Choroid plexus epithelial cell (primary cell): ENCODE measurements at regions not wholly inside any gene's neighbourhood (a gene's known extent, or its start where the extent isn't known, plus 50 kb on each side); places are given as distances from the start of the nearest gene placed in this dataset.

Source experiments
- DNase-seq: peaks from one replicate; pipeline ENCODE4 v3.0.0-alpha.2; 2010; ENCODE audit warnings: low read depth
- H3K4me3 ChIP-seq: 2 replicates; pipeline ENCODE4 v1.5.1; 2011; ENCODE audit warnings: low read depth, mild to moderate bottlenecking, control low read depth, low read length, moderate library complexity
- TF ChIP-seq, protein P1 (sequence below): conservative IDR thresholded peaks from 2 replicates; pipeline ENCODE4 v1.5.1; 2011; ENCODE audit warnings: low read depth, mild to moderate bottlenecking, control low read depth, inconsistent platforms, low read length, moderate library complexity

DNA sequence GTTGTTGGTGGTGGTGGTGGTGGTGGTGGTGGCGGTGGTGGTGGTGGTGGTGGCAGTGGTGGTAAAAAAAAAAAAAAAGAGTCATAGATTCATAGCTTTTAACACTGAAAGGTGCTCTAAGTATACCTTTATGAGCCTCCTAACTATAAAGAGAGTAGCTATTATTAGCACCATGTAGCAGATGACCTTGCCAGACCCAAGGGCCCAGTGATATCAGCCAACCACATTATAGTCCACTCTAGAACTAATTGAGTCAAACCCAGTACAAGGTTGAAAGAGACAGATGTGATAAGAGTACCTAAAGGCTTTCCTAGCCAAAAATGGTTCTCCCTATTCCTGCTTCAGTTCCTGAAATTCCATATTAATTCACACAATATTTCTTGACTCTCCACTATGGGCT lies 245.3 kb downstream of the HACE1 start:
- TF ChIP-seq, protein P1, sequence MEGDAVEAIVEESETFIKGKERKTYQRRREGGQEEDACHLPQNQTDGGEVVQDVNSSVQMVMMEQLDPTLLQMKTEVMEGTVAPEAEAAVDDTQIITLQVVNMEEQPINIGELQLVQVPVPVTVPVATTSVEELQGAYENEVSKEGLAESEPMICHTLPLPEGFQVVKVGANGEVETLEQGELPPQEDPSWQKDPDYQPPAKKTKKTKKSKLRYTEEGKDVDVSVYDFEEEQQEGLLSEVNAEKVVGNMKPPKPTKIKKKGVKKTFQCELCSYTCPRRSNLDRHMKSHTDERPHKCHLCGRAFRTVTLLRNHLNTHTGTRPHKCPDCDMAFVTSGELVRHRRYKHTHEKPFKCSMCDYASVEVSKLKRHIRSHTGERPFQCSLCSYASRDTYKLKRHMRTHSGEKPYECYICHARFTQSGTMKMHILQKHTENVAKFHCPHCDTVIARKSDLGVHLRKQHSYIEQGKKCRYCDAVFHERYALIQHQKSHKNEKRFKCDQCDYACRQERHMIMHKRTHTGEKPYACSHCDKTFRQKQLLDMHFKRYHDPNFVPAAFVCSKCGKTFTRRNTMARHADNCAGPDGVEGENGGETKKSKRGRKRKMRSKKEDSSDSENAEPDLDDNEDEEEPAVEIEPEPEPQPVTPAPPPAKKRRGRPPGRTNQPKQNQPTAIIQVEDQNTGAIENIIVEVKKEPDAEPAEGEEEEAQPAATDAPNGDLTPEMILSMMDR, result no peak
- H3K4me3 ChIP-seq, result no peak overlapping the region
- DNase-seq, result no peak

- DNase-seq, result peak; percentile 89
- TF ChIP-seq, protein P1, result no peak
- H3K4me3 ChIP-seq, result peak overlapping the region; percentile 33
Observed at GRCh38 chr6:104613416-104614001, 246.2 kb downstream of the HACE1 start.

DNA sequence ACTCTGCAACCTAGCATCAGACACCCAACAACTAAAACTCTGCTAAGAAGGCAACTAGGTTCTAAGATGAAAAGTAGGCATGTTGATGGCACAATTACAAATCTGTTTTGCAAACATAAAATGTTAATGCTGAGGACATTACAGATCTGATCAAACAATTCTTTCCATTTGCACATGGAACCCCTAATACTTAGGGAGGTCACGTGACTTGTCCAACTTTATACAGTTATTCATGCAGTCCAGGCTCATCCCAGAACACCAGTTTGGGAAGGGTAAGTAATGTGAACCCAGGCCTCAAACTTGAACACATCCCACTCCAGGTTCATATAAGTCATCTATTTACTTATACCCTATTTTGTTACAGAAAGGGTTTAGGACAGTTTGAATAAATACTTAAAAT lies 247.2 kb downstream of the HACE1 start:
- H3K4me3 ChIP-seq, result no peak overlapping the region
- DNase-seq, result no peak
- TF ChIP-seq, protein P1, result no peak

GRCh38 chr6:104608101-104608500 lies 251.6 kb downstream of the HACE1 start:
- no peak for DNase-seq
- TF ChIP-seq, protein P1, result no peak
- no peak overlapping the region for H3K4me3 ChIP-seq

- DNase-seq, result no peak
- no peak overlapping the region for H3K4me3 ChIP-seq
- TF ChIP-seq, protein P1, result no peak
Observed at GRCh38 chr6:104607501-104607900, 252.2 kb downstream of the HACE1 start.

DNA sequence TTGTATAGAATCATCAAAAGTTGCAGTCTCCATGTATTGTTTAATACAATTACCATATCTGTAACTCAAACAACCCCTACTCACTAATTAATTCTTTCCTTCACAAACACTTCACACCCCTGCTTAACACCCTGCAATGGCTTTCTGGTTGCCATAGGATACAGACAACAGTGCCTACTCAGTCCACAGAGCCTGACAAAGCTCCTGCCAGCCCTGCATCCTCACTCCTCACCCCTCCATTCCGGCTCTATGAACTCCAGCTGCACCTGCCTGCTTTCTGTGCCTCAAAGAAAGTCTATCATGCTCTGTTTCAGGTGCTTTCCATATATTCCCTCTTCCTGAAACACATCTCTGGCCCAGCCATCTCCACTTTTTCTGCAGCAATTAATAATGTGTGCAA lies 253.4 kb downstream of the HACE1 start:
- TF ChIP-seq, protein P1, result no peak
- DNase-seq, result no peak
- H3K4me3 ChIP-seq, result no peak overlapping the region

- TF ChIP-seq, protein P1, result no peak
- no peak overlapping the region for H3K4me3 ChIP-seq
- no peak for DNase-seq
Observed at GRCh38 chr6:104604685-104605084, 255.0 kb downstream of the HACE1 start.
